SW480 (cell line): ENCODE measurements at regions not wholly inside any gene's neighbourhood (a gene's known extent, or its start where the extent isn't known, plus 50 kb on each side); places are given as distances from the start of the nearest gene placed in this dataset.
A peak's percentile ranks its signal among the peaks of the same experiment; 100 is the strongest.

Experiments
- DNase-seq: peaks from one replicate; pipeline ENCODE4 v3.0.0-alpha.2; 2016; ENCODE audit warnings: low spot score

DNA sequence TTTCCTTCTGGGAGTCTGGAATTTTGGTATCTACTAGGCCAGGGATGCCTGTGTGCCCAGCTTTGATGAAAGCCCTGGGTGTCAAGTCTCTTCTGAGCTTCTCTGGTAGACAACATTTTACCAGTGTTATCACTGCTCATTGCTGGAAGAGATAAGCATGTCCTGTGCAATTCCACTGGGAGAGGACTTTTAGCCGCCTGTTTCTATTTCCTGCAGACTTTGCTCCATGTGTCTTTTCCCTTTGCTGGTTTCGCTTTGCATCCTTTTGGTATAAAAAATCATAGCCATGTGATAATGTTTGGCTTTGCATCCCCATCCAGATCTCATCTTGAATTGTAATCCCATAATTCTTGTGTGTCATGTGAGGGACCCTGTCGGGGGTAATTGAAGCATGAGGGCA is 163.2 kb downstream of the SLC28A3 start:
- DNase-seq = no peak

DNA sequence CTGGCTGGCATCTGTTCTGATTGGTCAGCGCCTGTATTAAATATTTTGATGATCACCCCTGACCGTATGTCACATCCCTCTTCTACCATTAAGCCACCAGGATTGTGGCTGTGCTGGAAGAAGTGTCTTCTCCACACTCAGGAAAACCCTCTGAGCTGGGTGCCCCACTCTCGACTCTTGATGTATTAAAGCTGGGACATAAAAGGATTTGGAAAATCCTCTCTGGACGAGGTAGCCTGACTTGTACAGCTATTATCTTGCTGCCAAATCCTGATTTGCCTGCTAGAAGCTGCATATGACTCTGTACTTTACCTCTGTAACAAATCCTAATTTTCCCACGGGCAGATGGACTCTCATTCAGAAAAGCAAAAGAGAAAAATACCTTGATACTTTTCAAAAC is 161.0 kb downstream of the SLC28A3 start:
- DNase-seq = no peak

DNA sequence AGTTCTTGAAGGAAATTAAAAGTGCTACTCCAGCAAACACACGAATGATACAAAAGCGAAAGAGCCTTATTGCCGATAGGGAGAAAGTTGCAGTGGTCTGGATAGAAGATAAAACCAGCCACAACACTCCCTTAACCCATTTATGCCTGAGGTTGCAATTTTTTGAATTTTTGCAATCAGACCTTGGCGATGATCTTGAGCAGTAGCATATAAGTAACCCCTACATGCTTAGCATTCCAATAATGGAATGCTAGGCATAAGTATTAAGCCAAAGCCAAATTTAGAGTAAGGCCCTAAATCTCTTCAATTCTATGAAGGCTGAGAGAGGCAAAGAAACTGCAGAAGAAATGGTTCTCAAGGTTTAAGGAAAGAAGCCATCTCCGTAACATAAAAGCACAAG is 153.5 kb downstream of the SLC28A3 start:
- DNase-seq = no peak

GRCh38 chr9:84189904-84190303 is 150.7 kb downstream of the SLC28A3 start:
- peak; percentile 58 for DNase-seq

DNA sequence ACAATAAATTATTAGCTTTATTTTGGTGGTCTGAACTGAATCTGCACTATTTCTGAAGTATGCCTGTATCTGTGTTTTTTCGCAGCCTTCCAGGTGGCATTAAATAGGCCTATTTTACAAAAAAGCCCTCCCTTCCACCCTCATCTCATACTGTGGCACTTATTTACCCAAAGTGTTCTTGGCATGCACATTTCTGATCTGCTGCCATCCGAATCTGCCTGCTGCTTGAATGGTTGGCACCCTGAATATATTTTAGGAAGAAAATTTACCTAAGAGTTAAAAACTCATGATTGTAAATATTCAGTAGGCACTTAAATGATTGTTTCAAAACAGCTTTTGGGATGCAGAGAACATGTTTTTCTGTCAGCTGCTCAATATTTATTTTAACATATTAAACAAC is 150.1 kb downstream of the SLC28A3 start:
- no peak for DNase-seq

GRCh38 chr9:84206801-84207370 is 133.7 kb downstream of the SLC28A3 start:
- DNase-seq = no peak

DNA sequence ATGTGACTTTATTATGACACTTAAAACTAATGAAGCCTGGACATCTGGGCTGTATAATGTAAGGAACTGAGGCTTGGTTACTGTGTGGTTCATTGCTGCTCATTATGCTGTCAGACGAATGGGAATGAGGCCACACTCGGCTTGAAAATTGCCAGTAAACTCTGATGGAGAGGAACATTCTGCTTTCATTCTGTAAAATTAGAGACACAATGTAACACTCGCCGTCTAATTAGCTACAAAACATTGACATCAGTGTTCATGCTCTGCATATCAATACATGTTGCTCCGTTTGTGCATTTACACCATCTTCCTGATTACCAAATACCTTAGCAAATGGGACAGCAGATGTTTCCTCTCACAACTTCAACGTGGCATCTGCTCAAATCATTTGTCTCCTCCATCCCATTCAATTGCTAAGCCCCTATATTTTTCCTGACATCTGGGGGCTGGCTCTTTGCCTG is 133.0 kb downstream of the SLC28A3 start:
- DNase-seq = no peak

DNA sequence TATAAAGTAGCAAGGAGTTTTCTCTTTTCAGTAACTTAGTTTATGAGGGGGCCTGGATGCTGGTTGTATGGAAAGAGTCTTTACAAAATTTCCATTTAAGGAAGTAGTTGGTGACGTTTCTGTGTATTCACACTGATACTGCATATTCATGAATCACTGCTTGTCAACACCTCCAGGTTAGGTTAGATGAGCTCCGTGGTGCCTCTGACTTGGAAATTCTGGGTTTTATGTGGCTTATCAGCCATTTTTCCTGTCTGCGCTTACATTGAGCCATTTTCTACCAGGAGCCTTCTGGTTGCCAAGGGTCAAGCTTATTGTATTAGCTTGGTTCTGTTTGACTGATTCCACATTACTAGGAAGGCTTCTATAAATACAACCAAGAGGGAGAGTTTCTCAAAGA is 128.3 kb downstream of the SLC28A3 start:
- DNase-seq = no peak

DNA sequence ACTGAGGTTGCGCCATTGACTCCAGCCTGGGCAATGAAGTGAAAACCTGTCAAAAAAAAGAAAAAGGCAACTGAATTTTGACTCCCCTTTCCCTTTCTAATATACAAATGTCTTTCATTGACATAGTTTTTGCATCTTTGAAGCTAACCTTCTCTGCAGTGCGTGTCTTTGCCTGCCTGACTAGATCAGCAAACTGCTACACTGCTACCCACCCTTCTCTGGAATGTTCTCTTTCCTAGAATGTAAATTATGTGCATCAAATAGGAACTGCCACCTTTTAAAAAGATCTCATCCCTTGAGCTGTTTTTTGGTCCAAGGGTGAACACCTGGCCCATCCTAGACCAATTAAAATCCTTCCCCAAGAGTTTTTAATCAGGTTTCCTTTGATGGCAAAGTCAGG is 127.6 kb downstream of the SLC28A3 start:
- no peak for DNase-seq

- no peak for DNase-seq
Observed at GRCh38 chr9:84216151-84216550, 124.4 kb downstream of the SLC28A3 start.

DNA sequence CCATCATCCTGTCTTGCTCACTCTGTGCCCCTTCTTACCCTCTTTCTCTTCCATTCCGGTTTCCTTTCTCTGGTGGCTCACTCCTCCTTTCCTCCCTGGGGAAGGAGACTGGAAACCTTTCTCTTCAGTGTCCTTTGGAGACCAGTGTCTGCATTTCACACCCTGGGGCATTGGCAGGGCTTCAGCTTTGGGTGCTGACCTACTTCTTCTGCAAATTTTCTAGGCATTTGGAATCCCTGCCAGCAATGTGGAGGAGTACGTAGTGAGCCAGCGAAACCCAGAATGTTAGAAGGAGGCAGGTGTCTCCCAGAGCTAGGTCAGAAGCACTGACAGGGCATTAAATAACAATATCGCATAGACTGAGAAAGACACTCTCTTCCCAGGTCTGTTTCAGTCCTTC is 122.2 kb downstream of the SLC28A3 start:
- DNase-seq = no peak

DNA sequence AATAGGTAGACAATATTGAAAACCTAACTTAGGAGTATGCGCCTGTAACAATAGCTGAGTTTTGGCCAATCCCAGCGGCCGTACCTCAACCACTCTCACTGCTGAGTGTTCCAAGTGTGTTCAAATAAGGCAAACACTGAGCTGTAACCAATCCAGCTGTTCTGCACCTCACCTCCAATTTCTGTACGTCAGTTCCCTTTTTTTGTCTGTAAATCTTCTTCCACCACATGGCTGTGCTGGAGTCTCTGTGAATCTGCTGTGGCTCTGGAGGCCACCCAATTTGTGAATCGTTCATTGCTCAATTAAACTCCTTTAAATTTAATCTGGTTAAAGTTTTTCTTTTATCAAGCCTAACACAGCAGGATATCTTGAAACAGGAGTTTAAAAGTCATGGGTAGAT is 116.3 kb downstream of the SLC28A3 start:
- DNase-seq = no peak
